Inflammatory macrophage treated with lipopolysaccharide for 4 hours (primary cell): ENCODE measurements at regions not wholly inside any gene's neighbourhood (a gene's known extent, or its start where the extent isn't known, plus 50 kb on each side); places are given as distances from the start of the nearest gene placed in this dataset.

Experiments used
- DNase-seq: peaks from one replicate; pipeline ENCODE4 v3.0.0-alpha.2; 2020

- DNase-seq: no peak
Observed at GRCh38 chr1:157893686-157894085, 52.1 kb upstream of the CD5L start.

GRCh38 chr1:157894613-157895165 is 53.1 kb upstream of the CD5L start:
- no peak for DNase-seq

- no peak for DNase-seq
Observed at GRCh38 chr1:157910270-157910669, 68.7 kb upstream of the CD5L start.

GRCh38 chr1:157915859-157916258 is 74.3 kb upstream of the CD5L start:
- DNase-seq: no peak

GRCh38 chr1:157916887-157917570 is 75.4 kb upstream of the CD5L start:
- DNase-seq: no peak

- peak; percentile 27 for DNase-seq
Observed at GRCh38 chr1:157920748-157921147, 72.7 kb upstream of the KIRREL1 start.

GRCh38 chr1:157925419-157926166 is 67.9 kb upstream of the KIRREL1 start:
- no peak for DNase-seq

GRCh38 chr1:157932069-157932468 is 61.4 kb upstream of the KIRREL1 start:
- DNase-seq: peak; percentile 59

- DNase-seq: no peak
Observed at GRCh38 chr1:157937744-157938143, 55.7 kb upstream of the KIRREL1 start.

- no peak for DNase-seq
Observed at GRCh38 chr1:157941939-157942338, 51.5 kb upstream of the KIRREL1 start.
